HG02885 (cell line): ENCODE measurements at regions not wholly inside any gene's neighbourhood (a gene's known extent, or its start where the extent isn't known, plus 50 kb on each side); places are given as distances from the start of the nearest gene placed in this dataset.
"Not testable (repeated sequence)": the region's sequence is repeated elsewhere in the genome, so short reads cannot be mapped to it uniquely, and the experiment has no call there.

Source experiments
- ATAC-seq: cut with Tn5 transposase; IDR thresholded peaks from one replicate; pipeline ENCODE4 v1.9.1; 2021; ENCODE audit warnings: mild to moderate bottlenecking; ENCODE audit not compliant: unreplicated experiment, poor library complexity

DNA sequence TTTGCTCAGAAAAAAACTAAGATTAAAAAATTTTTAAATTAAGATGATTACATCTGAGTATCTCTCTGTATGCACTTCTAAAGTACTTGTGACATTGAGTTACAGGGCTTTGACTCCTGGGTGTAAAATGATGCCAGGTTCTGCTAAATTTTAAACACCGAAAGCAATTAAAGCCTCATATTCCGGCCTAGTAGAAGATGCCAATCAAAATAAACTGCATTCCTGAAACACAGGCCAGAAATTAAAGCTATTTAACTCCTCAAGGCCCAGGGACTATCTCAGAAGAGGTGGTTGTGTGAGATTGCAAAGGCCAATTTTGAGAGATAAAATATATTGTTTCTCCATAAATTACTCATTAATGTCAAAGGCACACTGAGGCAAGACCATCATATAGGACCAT lies 388.3 kb downstream of the KIF20B start:
- no peak for ATAC-seq

DNA sequence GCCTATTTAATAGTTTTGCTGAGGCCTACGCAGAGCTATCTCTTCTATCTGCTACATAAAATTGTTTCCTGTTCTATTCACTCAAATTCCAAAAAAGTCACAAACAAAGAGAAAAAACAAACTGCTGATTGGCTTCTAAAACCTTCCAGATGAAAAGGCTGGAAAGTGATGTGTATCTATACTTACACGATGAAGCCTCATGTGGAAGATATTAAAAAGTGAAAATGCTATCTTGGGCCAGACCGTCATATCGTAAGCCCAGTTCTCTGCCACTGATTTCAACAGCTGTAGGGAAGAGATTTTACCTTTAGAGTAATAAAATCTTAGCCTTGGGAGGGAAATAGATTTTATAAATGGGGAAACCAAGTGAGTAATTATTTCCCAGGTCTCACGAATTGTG lies 394.8 kb downstream of the KIF20B start:
- ATAC-seq = no peak

DNA sequence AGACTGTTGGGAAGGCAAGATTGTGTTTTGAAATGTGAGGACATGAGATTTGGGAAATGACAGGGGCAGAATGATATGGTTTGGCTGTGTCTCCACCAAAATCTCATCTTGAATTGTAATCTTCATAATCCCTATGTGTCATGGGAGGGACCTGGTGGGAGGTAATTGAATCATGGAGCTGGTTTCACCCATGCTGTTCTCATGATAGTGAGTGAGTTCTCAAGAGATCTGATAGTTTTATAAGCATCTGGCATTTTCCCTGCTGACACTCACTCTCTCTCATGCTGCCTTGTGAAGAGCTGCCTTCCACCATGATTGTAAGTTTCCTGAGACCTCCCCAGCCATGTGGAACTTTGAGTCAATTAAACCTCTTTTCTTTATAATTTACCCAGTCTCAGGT lies 406.2 kb downstream of the KIF20B start:
- ATAC-seq = not testable (repeated sequence)

DNA sequence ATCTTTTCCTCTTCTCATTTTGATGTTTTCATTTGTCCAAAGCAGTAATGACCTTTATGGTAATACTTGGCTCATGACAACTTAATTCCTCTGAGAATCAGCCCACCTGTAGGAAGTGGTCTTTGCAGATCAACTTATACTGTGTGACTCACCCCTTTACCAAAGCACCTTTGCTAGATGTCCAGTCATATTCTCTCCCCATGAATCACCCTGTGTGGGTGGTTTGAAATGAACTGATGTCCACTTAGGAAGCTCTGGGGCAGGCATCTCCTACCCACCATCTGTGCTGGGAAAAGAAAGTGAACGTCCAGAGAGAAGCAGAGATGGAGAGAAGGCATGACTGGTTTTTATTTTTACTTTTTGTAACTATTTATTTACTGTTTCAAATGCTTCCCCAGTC lies 410.3 kb downstream of the KIF20B start:
- ATAC-seq = no peak

DNA sequence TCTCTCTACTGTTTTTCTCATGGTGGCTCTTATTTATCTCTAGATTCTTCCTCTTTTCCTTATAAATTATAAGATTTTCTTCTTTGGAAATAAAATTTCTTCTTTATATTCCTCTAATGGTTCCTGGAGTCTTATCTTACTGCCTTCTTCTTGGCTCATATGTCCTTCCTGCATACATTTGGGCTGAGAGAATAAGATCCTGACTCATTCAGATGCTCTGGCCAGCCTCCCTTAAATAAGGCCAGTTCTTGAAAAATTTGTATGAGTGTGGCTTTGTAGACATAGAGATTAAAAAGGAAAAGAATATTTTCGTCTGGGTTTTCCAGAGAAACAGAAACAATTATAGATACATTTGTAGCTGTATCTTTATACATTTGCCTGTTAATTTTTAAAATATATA lies 411.3 kb downstream of the KIF20B start:
- ATAC-seq = no peak

DNA sequence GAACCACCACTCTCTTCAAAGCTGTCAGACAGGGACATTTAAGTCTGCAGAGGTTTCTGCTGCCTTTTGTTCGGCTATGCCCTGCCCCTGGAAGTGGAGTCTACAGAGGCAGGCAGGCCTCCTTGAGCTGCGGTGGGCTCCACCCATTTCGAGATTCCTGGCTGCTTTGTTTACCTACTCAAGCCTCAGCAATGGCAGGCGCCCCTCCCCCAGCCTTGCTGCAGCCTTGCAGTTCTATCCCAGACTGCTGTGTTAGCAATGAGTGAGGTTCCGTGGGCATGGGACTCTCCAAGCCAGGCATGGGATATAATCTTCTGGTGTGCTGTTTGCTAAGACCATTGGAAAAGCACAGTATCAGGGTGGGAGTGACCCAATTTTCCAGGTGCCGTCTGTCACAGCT lies 417.2 kb downstream of the KIF20B start:
- ATAC-seq = not testable (repeated sequence)

DNA sequence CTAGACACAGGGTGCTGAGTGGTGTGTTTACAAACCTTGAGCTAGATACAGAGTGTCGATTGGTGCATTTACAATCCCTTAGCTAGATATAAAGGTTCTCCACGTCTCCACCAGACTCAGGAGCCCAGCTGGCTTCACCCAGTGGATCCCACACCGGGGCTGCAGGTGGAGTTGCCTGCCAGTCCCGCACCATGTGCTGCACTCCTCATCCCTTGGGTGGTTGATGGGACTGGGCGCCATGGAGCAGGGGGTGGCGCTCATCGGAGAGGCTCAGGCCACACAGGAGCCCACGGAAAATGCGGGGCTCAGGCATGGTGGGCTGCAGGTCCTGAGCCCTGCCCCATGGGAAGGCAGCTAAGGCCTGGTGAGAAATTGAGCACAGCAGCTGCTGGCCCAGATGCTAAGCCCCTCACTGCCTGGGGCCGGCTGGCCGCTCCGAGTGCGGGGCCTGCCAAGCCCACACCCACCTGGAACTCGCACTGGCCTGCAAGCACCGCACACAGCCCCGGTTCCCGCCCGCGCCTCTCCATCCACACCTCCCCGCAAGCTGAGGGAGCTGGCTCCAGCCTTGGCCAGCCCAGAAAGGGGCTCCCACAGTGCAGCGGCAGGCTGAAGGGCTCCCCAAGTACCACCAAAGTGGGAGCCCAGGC lies 418.4 kb downstream of the KIF20B start:
- ATAC-seq = not testable (repeated sequence)

DNA sequence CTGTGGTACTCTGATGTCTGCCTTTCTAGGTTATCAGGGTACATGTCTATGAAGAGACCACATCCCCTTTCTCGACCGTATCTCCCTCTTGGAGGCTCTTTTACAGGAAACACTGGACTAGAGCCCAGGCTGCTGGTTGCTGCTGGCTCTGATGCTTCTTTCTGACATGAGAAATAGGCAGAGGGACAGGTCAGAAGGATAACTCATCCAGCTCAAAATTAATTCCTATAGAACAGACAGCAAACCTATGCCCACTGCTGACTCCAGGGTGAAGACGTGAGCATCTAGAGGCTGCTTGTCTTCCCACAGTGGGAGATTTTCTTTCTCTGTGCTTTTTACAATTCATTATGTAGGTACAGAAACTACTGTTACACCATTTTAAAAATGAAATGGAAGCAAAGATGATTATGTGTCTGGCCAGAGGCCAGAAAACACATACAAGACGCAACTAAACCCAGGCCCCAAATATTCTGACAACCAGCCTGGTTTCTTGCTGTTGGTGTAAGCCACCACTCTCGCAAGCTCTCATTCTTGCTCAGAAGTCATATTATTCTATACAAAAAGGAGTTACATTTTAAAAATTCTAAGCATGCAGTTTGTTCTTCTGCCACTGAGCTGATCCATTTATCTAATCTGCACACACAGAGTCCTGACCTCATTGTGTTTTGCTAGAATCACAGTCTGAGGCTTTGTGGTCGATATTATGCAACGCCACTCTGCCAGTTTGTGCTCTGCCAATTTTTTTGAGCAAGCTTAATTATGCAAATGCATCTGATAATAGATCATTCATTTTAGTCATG lies 424.3 kb downstream of the KIF20B start:
- no peak for ATAC-seq

DNA sequence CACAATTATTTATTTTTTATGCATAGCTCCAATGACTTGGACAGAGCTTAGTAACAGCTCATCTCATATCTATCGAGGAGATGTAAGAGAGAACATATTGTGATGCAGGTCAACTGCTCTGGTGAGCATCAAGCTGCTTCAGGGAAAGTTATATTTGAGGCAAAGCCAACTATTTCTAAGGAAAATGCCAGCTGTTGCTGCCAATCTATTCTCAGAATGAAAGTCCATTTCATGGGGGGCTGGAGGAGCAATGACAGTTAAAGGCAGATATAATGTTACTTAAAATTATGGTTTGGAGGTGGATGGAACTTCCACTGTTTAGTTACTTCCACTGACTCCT lies 424.8 kb downstream of the KIF20B start:
- ATAC-seq = no peak

DNA sequence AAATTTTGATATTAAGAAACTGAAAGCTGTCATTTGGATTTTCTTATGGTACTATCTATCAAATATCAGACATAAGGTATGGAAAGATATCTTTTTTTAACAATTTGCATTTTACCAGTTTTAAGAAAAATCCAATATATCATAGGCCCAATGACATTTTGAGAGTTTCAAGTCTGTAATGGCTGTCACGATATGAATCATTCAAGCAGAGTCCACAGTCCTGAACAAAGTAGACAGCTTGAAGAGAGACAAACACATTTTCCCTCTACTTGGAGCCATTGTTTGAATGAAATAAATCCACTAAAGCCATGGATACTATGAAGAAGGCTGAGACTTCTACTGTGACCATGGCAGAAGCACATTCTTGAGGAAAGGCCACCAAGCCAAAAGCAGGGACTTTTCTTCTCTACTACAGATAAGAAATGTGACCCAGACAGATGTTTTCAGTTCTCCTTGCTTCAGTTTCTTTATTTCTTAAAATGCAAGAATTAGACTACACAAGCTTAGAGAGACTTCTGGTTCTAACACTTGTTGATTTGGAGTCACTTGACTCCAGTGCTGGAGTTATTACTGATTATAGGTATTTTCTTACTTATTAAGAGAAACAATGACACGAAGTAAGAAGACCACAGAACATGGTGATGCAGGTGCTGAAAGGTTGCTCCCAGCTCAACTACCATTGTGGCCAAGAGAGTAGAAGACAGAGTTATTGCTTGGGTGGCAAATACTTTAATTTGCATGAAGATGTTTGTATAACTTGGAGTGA lies 429.1 kb downstream of the KIF20B start:
- peak; percentile 84 for ATAC-seq

DNA sequence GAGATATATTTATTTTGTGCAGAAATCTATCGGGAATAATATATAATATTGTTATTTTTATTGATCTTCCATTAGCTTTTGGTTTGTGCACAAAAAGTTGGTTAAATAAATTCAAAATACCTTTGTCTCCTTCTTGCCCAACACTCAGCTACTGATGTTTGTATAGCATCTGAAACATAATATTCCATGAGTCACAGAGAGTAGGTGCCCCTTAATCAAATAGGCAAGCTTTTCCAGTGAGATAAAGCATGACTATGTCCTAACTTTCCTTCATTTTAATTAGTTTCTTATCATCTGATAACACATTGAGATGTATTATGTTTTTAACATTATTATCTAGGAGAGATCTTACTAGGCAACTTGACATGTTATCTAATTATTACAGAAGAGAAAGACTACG lies 432.2 kb downstream of the KIF20B start:
- ATAC-seq = no peak

DNA sequence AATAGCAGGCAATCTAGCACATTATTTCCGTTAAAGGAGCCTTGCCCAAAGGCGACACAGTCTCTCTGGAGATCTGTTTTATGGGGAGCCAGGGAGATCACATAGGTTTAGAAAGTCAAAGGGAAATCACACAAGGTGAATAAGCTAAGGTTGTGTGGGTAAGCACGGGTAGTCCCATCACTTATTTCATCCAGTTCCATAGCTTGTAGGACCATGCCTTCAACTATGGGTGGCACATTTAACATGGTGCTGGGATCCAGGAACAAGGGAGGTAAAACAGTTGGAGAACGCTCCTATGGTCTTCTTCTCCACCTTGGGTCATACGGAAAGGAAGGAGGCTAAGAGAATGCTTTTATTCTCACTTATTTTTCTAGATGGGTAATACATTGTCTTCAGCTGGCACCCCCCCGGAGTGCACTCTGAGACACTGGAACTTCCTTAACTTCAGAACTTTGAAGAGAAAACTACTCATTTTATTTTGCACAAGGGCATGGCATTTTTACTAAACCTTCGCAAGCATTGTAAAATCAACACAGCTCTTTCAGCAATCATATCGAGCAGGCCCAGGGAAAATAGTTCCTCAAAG lies 435.4 kb downstream of the KIF20B start:
- ATAC-seq = no peak

DNA sequence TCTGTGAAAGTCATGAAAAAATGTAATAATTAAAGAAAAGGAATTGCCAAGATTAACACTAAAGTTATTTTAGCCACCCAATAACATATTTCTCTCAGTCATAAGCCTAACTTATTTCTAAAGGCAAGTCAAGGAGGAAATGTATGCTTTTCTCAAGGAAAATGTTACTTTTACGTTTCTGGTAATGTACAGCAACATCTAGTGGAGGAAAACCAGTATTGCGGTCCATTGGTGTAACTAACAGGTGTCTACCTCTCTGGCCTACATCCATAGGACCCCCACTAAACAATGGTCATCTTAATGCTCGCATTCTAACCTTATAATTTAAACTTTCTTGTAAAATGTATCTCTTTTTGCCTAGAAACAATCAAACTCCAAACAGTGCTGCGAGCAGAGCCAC lies 437.5 kb downstream of the KIF20B start:
- ATAC-seq = no peak

DNA sequence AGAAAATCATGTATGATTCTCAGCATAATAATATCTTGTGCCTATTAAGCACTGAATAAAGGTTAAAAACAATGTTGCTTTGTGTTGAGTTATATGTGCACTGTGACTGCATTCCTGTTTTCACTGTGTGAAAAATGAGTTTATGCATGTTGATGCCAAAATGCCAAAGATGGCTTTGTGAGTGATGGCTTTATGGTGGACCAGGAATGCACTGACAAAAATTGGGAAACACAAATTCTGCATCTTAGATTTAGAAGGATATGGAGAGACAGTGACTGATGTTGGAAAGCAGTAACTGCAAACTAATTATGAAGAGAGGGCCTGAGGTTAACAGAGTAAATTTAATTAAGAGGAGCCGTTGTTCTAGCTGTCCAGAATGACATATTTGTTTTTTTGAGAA lies 440.4 kb downstream of the KIF20B start:
- no peak for ATAC-seq

DNA sequence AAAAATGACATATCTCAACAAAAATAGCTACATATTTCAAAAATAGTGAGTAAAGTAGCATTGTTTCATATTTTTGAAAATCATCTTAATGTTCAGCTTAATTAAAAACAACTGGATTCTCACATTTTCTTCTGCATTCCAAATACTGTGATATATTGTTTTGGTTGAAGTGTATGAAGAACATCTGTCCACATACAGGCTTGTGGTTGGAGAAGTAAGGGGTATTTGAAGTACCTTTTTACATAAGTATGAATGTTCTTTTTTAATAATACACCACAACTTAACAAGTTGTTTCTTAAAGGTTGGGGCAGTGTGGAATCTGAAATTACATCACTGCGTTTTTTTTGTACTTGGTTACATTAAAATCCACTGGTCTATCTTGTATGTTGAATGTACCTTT lies 442.5 kb downstream of the KIF20B start:
- ATAC-seq = no peak

DNA sequence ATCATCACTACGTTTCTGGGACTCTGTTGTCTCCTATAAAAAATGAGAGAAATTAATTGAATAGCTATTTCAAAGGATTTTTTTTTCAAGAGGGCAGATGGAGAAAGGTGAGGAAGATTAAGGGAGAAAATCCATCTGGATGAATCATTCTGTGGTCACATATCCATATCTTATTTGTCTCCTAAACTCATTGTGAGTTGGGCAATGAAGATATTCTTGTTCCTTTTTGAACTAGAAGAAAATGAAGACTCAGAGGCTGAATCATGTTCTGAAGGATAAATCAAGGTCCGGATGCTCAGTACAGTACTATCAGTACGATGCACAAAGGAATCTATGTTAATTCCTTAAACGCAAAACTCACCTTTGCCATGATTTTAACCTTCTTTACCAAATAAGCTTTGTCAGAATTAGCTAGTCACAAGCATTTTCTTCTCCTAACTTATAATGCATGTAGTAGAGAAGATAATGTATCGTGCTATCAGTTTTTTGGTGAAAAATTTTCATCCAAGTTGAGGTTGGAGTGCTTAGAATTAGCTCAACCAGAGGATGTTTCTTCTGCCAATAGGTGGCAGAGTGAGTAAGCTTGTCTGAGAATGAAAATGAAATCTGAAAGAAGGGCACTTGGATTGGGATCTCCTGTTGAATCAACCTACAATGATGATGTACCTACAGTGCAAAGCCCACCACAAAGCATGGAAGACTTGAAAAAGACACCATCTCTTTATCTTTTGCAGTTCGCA lies 446.9 kb downstream of the KIF20B start:
- ATAC-seq = no peak

DNA sequence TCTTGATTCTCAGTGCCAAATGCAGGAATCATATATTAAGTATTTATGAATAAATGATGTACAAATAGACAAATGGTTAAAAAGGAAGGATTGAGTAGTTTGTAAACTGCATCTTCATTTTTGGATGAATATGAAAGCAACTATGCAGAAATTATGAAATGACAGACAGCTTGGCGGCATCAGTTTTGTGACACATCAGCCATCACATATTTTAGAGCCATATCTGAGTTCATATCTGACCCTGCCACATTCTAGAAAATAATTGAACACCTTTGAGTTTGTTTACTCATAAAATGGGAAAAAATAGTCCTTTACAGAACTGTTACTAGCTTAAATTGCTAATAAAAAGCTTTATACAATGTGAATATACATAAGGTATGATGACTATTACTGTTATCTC lies 448.2 kb downstream of the KIF20B start:
- no peak for ATAC-seq

DNA sequence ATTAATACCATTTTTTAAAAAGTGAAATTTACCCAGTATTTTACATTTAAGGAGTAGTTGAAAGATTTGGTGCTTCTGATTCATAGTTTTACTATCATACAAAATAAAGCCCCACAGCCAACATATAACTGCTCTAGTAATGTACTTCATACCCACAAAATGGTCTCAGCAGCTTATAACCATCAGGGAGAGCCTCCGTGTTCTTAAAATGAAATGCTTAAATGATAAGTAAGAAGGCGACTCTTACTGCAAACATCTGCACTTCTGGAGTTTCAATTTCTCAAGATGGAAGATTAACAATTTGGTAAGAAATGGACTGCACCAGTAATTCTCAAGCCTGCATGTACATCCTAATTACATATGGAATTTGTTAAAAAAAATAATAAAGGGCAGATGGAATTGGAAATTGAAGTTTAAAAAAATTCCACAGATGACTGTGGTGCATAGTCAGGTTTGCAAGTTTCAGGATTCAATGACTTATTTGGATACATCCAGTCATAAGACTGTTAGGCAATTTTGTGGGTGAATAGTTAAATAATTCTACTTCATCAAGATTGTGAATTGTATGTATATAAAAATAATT lies 461.0 kb downstream of the KIF20B start:
- no peak for ATAC-seq

DNA sequence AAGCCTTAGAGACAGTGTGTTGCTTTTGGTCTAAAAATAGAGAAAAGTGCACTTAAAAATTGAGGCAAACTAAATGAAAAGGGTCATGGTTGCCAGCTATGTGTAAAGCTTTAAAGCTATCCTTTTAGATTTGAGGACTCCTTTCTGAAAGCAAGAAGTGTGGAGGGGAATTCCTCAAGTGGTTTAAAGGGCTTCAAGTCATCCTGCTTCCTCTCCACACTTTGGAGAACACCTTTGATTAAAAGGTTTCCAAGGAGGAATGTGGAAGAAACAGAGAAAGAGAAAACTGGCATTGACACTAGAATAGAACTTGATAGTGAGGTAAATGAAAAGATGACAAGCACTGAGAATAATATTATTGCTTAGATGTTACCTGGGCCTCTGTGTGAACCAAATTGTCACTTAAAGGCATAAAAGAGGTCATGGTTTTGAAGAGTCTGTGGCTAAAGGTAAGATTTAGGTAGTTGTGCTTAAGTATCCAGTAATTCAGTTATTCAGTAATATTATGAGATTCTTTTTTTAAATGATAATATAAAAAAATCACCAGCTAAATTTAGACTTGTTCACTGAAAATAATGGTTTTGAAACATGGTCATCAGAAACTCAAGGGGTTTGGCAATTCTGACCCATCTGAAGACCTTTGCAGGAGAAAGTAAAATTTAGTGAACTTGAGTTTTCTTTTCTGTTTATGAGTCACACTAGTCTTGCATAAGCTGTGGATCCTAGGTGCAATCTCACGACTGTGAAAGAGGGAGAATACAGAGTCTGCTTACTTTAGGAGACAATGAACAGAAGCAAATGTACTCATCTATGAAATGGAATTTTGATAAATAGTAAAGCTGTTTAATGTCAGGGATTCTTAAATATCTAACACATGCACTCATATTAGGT lies 466.0 kb downstream of the KIF20B start:
- peak; percentile 93 for ATAC-seq
